Panc1 (cell line): ENCODE measurements at regions not wholly inside any gene's neighbourhood (a gene's known extent, or its start where the extent isn't known, plus 50 kb on each side); places are given as distances from the start of the nearest gene placed in this dataset.
"Not testable (repeated sequence)": the region's sequence is repeated elsewhere in the genome, so short reads cannot be mapped to it uniquely, and the experiment has no call there.

Experiments
- ATAC-seq: fragments of 200-7000 bp; cut with Tn5 transposase; 2 replicates; pipeline ENCODE4 v1.9.1; 2020; ENCODE audit warnings: mild to moderate bottlenecking, moderate library complexity
- BruUV-seq: library from RNA; stranded (reverse); fragments of 400-500 nt; replicated peaks from 2 replicates; lab custom pipeline; 2021; lab: Mats Ljungman, UMichigan
- CTCF ChIA-PET: fragments of 300-600 bp; sonication (Branson Sonifier 250); formaldehyde crosslinking; loops from one replicate; lab custom pipeline; 2022; ENCODE audit warnings: antibody characterized with exemption; lab: Charles Lee
- POLR2A ChIA-PET: fragments of 300-600 bp; sonication (Branson Sonifier 250); formaldehyde crosslinking; loops from one replicate; lab custom pipeline; 2022; ENCODE audit warnings: antibody characterized with exemption; lab: Charles Lee
- DNase-seq: peaks from one replicate; pipeline ENCODE4 v3.0.0-alpha.2; 2010; ENCODE audit warnings: low read depth, low spot score
- H3K27ac ChIP-seq: 2 replicates; pipeline ENCODE4 v1.5.1; 2011; ENCODE audit warnings: mild to moderate bottlenecking, low read length, inconsistent platforms
- H3K27me3 ChIP-seq: fragments of 200-500 bp; sonication (Bioruptor generic); 2 replicates; pipeline ENCODE4 v1.6.0; 2014; ENCODE audit warnings: low read length, inconsistent platforms; ENCODE audit not compliant: control insufficient read depth, insufficient read depth
- H3K36me3 ChIP-seq: fragments of 200-500 bp; sonication (Bioruptor generic); 2 replicates; pipeline ENCODE4 v1.5.1; 2014; ENCODE audit warnings: inconsistent platforms, mild to moderate bottlenecking, low read length, moderate library complexity; ENCODE audit not compliant: control insufficient read depth, insufficient read depth
- H3K4me1 ChIP-seq: 2 replicates; pipeline ENCODE4 v1.5.1; 2011; ENCODE audit warnings: inconsistent platforms, mild to moderate bottlenecking, low read length, moderate library complexity; ENCODE audit not compliant: control insufficient read depth, insufficient read depth
- H3K4me3 ChIP-seq, 2 experiments: 2 replicates each; pipeline ENCODE4 v1.5.1; 2011 to 2012; ENCODE audit warnings: low read depth in 2 of 2, low read length in 2 of 2, mild to moderate bottlenecking in 2 of 2, inconsistent platforms in 1 of 2, moderate library complexity in 1 of 2
- H3K9me3 ChIP-seq: fragments of 200-500 bp; sonication (Bioruptor generic); 2 replicates; pipeline ENCODE4 v1.5.1; 2014; ENCODE audit warnings: low read depth, mild to moderate bottlenecking, inconsistent platforms, low read length, moderate library complexity; ENCODE audit not compliant: control insufficient read depth, insufficient read depth
- POLR2AphosphoS5 ChIP-seq: IDR thresholded peaks from 2 replicates; pipeline ENCODE4 v1.6.1; 2012; ENCODE audit warnings: mild to moderate bottlenecking, low read depth, low read length, moderate library complexity
- SIN3A ChIP-seq: IDR thresholded peaks from 2 replicates; pipeline ENCODE4 v1.6.1; 2012; ENCODE audit warnings: low read depth, mild to moderate bottlenecking, low read length, moderate library complexity, borderline replicate concordance; ENCODE audit not compliant: insufficient read depth
- TCF7L2 ChIP-seq: IDR thresholded peaks from 2 replicates; pipeline ENCODE4 v1.6.1; 2011; ENCODE audit warnings: mild to moderate bottlenecking, low read depth, low read length, inconsistent platforms
- in situ Hi-C: cut with HindIII; loops from 2 replicates; pipeline ENCODE4 v1.10.0; 2016; ENCODE audit warnings: low sequenced_read_pairs, low pct_unique_long_range_greater_than_20kb
- intact Hi-C: fragments of 100-400 bp; cut with micrococcal nuclease; formaldehyde crosslinking; loops from one replicate; pipeline ENCODE4 v1.10.0; 2022; ENCODE audit not compliant: unreplicated experiment
- TF ChIP-seq, protein P1 (sequence below): fragments of 450-650 bp; IDR thresholded peaks from 2 replicates; pipeline ENCODE4 v1.5.1; 2017; ENCODE audit warnings: mild to moderate bottlenecking
- TF ChIP-seq, protein P2 (sequence below), 2 experiments: IDR thresholded peaks; 2 replicates each; pipeline ENCODE4 v1.6.1; 2011 to 2012; ENCODE audit warnings: low read depth in 2 of 2, control low read depth in 1 of 2, low read length in 1 of 2, mild to moderate bottlenecking in 1 of 2, moderate library complexity in 1 of 2; ENCODE audit not compliant: insufficient read depth in 1 of 2

DNA sequence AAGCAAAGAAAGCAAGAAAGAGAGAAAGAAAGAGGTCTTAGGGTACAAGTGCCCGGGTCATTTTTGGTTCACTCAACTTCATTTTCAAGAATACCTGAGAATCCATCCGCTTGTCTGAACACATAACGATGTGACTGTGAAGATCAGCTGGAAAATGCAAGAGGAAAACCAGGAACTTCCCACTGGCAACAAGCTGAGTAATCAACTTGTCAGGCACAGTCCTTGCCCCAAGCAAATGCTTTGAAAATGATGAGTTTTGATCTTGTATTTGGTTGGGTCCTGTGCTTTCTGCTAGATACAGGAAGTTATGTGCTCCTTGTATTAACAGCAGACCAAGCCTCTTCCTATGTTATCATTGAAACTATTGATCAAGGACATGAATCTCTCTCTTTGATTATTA is 239.1 kb downstream of the ASMT start:
- TF ChIP-seq, protein P1, sequence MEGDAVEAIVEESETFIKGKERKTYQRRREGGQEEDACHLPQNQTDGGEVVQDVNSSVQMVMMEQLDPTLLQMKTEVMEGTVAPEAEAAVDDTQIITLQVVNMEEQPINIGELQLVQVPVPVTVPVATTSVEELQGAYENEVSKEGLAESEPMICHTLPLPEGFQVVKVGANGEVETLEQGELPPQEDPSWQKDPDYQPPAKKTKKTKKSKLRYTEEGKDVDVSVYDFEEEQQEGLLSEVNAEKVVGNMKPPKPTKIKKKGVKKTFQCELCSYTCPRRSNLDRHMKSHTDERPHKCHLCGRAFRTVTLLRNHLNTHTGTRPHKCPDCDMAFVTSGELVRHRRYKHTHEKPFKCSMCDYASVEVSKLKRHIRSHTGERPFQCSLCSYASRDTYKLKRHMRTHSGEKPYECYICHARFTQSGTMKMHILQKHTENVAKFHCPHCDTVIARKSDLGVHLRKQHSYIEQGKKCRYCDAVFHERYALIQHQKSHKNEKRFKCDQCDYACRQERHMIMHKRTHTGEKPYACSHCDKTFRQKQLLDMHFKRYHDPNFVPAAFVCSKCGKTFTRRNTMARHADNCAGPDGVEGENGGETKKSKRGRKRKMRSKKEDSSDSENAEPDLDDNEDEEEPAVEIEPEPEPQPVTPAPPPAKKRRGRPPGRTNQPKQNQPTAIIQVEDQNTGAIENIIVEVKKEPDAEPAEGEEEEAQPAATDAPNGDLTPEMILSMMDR, result no peak
- TF ChIP-seq TCF7L2, result no peak
- TF ChIP-seq POLR2AphosphoS5, result no peak
- no peak for TF ChIP-seq SIN3A
- TF ChIP-seq, protein P2, sequence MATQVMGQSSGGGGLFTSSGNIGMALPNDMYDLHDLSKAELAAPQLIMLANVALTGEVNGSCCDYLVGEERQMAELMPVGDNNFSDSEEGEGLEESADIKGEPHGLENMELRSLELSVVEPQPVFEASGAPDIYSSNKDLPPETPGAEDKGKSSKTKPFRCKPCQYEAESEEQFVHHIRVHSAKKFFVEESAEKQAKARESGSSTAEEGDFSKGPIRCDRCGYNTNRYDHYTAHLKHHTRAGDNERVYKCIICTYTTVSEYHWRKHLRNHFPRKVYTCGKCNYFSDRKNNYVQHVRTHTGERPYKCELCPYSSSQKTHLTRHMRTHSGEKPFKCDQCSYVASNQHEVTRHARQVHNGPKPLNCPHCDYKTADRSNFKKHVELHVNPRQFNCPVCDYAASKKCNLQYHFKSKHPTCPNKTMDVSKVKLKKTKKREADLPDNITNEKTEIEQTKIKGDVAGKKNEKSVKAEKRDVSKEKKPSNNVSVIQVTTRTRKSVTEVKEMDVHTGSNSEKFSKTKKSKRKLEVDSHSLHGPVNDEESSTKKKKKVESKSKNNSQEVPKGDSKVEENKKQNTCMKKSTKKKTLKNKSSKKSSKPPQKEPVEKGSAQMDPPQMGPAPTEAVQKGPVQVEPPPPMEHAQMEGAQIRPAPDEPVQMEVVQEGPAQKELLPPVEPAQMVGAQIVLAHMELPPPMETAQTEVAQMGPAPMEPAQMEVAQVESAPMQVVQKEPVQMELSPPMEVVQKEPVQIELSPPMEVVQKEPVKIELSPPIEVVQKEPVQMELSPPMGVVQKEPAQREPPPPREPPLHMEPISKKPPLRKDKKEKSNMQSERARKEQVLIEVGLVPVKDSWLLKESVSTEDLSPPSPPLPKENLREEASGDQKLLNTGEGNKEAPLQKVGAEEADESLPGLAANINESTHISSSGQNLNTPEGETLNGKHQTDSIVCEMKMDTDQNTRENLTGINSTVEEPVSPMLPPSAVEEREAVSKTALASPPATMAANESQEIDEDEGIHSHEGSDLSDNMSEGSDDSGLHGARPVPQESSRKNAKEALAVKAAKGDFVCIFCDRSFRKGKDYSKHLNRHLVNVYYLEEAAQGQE (IDR thresholded peaks at IDR 0.05; ENCODE audit: insufficient read depth in 1 of 2, low read depth in 2 of 2, low read length in 1 of 2), result no peak
- DNase-seq, result no peak
- no peak for ATAC-seq
- H3K4me1 ChIP-seq, result no peaks in the 10 kb centered on the region
- no peaks in the 10 kb centered on the region for H3K9me3 ChIP-seq
- H3K27ac ChIP-seq, result no peak overlapping the region
- intact Hi-C loops, result no loop called here
- H3K36me3 ChIP-seq, result no peaks in the 10 kb centered on the region
- in situ Hi-C loops, result no loop called here
- H3K27me3 ChIP-seq, result no peaks in the 10 kb centered on the region
- ChIA-PET CTCF (no interaction called here), POLR2A (no interaction called here)
- H3K4me3 ChIP-seq, result no peak overlapping the region
- no TSS peak for BruUV-seq

DNA sequence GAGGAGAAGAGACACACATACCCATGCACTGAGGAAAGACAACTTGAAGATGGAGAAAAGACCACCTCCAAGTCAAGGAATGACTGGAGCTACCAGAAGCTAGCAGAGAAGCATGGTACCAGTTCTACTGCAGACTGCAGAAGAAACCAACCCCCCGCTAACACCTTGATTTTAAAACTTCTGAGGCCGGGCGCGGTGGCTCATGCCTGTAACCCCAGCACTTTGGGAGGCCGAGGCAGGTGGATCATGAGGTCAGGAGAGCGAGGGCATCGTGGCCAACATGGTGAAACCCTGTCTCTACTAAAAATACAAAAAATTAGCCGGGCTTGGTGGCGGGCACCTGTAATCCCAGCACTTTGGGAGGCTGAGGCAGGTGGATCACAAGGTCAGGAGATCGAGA is 240.0 kb downstream of the ASMT start:
- H3K27ac ChIP-seq, H3K4me3 ChIP-seq, BruUV-seq, POLR2A ChIA-PET, H3K9me3 ChIP-seq, intact Hi-C loops, H3K27me3 ChIP-seq, ATAC-seq, DNase-seq, CTCF ChIA-PET, in situ Hi-C loops, H3K36me3 ChIP-seq, H3K4me1 ChIP-seq: not testable (repeated sequence)

DNA sequence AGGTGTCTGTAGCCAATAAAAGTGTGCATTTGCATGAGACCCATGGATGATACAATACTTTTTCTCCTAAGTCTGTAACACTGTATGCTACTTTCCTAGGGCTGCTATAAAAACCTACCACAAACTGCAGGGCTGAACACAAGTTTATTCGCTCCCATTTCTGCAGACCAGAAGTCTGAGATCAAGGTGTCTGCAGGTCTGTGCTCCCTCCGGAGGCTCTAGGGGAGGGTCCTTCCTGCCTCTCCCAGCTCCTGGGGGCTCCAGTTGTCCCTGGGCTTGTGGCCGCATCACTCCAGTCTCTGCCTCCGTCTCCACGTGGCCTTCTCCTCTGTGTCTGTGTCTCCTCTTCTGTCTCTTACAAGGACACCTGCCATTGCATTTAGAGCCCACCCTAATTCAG is 244.4 kb downstream of the ASMT start:
- CTCF ChIA-PET, BruUV-seq, H3K36me3 ChIP-seq, H3K4me3 ChIP-seq, H3K4me1 ChIP-seq, H3K9me3 ChIP-seq, H3K27me3 ChIP-seq, DNase-seq, ATAC-seq, intact Hi-C loops, in situ Hi-C loops, H3K27ac ChIP-seq, POLR2A ChIA-PET: not testable (repeated sequence)
